ENCODE measurements at regions not wholly inside any gene's neighbourhood (a gene's known extent, or its start where the extent isn't known, plus 50 kb on each side); places are given as distances from the start of the nearest gene placed in this dataset.

- Mint-ChIP-seq H3K4me1 (ENCODE audit: low read depth) (no peaks in the 10 kb centered on the region), H3K27ac (no peak overlapping the region), H3K4me3 (no peak overlapping the region), H3K36me3 (no peaks in the 10 kb centered on the region), H3K9me3 (ENCODE audit: low read depth) (no peaks in the 10 kb centered on the region), H3K27me3 (peaks cover 2% of the 10 kb centered on the region)
Observed at GRCh38 chr15:62553911-62554563, 389.0 kb upstream of the C2CD4B start.

DNA sequence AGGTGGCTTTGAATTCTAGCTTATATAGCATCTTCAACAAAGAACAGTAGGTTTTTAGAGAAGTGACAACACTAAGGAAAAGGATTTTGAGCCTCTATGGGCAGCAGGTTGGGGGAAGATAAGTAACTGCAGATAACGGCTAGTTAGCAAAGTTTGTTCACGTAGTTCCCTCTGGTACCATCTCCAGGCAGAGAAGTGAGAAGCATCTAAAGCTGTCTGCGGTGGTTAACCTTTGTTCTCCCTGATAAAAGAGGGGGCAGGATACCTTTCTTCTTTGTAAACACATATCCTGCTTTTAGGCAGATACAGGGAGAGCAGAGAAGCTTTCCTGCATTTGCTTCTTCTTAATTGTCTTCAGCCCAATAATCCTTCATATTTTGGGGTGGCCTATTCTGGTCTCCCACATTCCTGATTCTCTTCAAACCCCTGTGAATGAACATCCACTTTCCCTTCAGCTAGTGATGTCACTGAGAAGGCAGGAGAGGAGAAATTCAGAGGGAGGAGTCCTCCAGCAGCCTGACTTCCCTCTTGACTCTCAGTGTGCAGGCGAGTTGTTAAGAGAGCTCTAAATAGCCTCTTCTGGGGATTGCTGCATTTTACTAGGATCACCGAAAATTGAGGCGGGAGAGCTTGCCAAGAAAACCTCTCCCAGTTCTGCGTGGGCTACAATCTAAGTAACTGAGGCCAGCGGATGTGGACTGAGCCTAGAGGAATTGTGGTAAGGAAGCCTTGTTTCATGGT, 393.7 kb upstream of the C2CD4B start:
- H3K4me1 Mint-ChIP-seq (ENCODE audit: low read depth), result no peaks in the 10 kb centered on the region
- H3K4me3 Mint-ChIP-seq, result no peak overlapping the region
- no peaks in the 10 kb centered on the region for H3K36me3 Mint-ChIP-seq
- no peaks in the 10 kb centered on the region for H3K9me3 Mint-ChIP-seq (ENCODE audit: low read depth)
- H3K27me3 Mint-ChIP-seq, result peaks cover 3% of the 10 kb centered on the region
- no peak overlapping the region for H3K27ac Mint-ChIP-seq

DNA sequence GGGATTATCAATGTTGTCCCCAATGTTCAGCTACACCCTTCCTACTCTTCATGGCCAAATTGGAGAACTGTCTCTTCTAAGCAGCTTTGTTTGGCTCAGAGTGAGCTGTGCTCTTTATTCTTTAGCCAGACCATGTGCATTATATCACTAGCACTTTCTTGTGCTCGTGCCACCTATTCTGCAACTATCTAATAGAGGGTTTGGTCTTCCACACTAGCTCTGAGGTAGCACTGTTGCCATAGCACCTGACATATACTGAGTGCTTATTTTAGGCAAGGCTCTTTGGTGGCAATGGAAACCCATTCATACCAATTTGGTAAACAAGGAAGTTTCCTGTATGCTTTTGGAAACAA, 394.3 kb upstream of the C2CD4B start:
- Mint-ChIP-seq H3K27me3 (peaks cover 3% of the 10 kb centered on the region), H3K27ac (no peak overlapping the region), H3K36me3 (no peaks in the 10 kb centered on the region), H3K4me1 (ENCODE audit: low read depth) (no peaks in the 10 kb centered on the region), H3K4me3 (no peak overlapping the region), H3K9me3 (ENCODE audit: low read depth) (no peaks in the 10 kb centered on the region)

DNA sequence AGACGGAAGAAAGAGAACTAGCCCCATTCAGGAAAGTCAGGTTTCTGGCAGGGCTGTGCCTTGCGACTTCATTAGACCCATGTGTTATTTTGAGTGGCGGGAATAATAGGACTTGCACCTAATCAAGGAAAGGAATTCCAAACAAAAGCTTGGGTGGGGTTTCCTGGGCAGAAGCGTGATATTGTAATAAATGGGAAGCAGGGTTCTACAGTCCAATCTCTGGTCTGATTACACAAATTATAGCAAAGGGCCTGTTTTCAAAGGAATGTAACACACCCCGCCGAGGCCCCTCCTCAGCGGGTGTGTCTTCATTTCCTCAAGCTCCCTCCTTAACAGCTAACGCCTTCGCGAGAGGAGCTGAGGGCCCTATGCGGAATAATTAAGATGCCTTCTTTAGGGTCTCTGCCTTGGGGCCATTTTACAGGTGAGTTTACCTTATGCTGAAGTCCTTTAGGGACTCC, 396.0 kb upstream of the C2CD4B start:
- Mint-ChIP-seq H3K4me3 (no peak overlapping the region), H3K27me3 (peaks cover 4% of the 10 kb centered on the region), H3K36me3 (no peaks in the 10 kb centered on the region), H3K9me3 (ENCODE audit: low read depth) (no peaks in the 10 kb centered on the region), H3K4me1 (ENCODE audit: low read depth) (no peaks in the 10 kb centered on the region), H3K27ac (no peak overlapping the region)

DNA sequence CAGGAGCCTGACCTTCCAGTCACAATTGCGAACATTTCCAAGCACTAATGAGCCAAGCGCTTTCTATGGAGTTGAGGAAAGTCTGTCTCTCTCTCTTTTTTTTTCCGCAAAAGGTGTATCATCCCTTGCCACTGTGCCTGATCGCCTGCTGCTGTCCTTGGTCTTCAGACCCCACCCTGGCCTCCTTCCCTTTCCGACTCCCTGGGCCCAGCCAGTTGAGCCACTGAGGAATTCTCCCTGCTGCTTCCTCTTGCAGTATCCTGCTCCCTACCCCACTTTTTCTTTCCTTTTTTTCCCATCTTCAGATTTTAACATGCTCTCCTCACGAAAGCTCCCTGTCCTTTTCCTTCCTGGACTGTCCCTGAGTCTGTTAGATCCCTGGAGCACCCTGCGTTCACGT, 396.5 kb upstream of the C2CD4B start:
- Mint-ChIP-seq H3K27me3 (peaks cover 4% of the 10 kb centered on the region), H3K27ac (no peak overlapping the region)

GRCh38 chr15:62564886-62565633, 400.0 kb upstream of the C2CD4B start:
- Mint-ChIP-seq H3K27me3 (peaks cover 4% of the 10 kb centered on the region), H3K36me3 (no peaks in the 10 kb centered on the region), H3K27ac (no peak overlapping the region), H3K4me3 (no peak overlapping the region), H3K4me1 (ENCODE audit: low read depth) (no peaks in the 10 kb centered on the region), H3K9me3 (ENCODE audit: low read depth) (no peaks in the 10 kb centered on the region)

More for the DNA sequence above, 396.5 kb upstream of the C2CD4B start:
- no peaks in the 10 kb centered on the region for H3K4me1 Mint-ChIP-seq (ENCODE audit: low read depth)
- no peaks in the 10 kb centered on the region for H3K36me3 Mint-ChIP-seq
- no peaks in the 10 kb centered on the region for H3K9me3 Mint-ChIP-seq (ENCODE audit: low read depth)
- H3K4me3 Mint-ChIP-seq, result no peak overlapping the region

- Mint-ChIP-seq H3K9me3 (ENCODE audit: low read depth) (no peaks in the 10 kb centered on the region), H3K4me1 (ENCODE audit: low read depth) (no peaks in the 10 kb centered on the region), H3K27me3 (peaks cover 4% of the 10 kb centered on the region), H3K27ac (no peak overlapping the region), H3K4me3 (no peak overlapping the region), H3K36me3 (no peaks in the 10 kb centered on the region)
Observed at GRCh38 chr15:62565634-62566026, 400.5 kb upstream of the C2CD4B start.

DNA sequence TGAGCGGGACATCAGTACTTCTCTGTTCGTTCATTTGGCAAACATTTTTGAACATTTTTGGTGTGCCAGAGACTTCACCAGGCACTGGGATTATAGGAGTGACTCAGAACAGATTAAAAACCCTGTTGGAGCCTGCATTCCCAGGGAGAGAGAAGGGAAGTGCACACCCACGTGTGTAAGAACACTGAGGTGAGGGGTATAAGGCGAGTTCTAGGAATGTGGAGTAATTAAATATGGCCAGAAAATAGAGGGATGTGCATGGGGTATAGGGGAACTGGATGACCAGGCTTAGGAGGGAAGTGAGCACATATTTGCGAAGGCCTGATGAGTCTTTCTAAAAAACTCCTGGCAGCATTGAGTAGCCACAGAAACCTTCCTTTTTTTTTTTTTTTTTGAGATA, 401.2 kb upstream of the C2CD4B start:
- Mint-ChIP-seq H3K9me3 (ENCODE audit: low read depth) (no peaks in the 10 kb centered on the region), H3K4me1 (ENCODE audit: low read depth) (no peaks in the 10 kb centered on the region), H3K4me3 (no peak overlapping the region), H3K36me3 (no peaks in the 10 kb centered on the region), H3K27me3 (peaks cover 4% of the 10 kb centered on the region), H3K27ac (no peak overlapping the region)

GRCh38 chr15:62567501-62567900, 402.4 kb upstream of the C2CD4B start:
- Mint-ChIP-seq H3K4me3 (no peak overlapping the region), H3K36me3 (no peaks in the 10 kb centered on the region), H3K27ac (no peak overlapping the region), H3K27me3 (peaks cover 3% of the 10 kb centered on the region), H3K4me1 (ENCODE audit: low read depth) (no peaks in the 10 kb centered on the region), H3K9me3 (ENCODE audit: low read depth) (no peaks in the 10 kb centered on the region)

- H3K27ac Mint-ChIP-seq, result no peak overlapping the region
- H3K36me3 Mint-ChIP-seq, result no peaks in the 10 kb centered on the region
- H3K27me3 Mint-ChIP-seq, result peaks cover 3% of the 10 kb centered on the region
- no peak overlapping the region for H3K4me3 Mint-ChIP-seq
- no peaks in the 10 kb centered on the region for H3K4me1 Mint-ChIP-seq (ENCODE audit: low read depth)
- no peaks in the 10 kb centered on the region for H3K9me3 Mint-ChIP-seq (ENCODE audit: low read depth)
Observed at GRCh38 chr15:62568004-62568403, 402.9 kb upstream of the C2CD4B start.

- H3K4me1 Mint-ChIP-seq (ENCODE audit: low read depth), result no peaks in the 10 kb centered on the region
- H3K9me3 Mint-ChIP-seq (ENCODE audit: low read depth), result no peaks in the 10 kb centered on the region
- peaks cover 1% of the 10 kb centered on the region for H3K27me3 Mint-ChIP-seq
- no peak overlapping the region for H3K4me3 Mint-ChIP-seq
- no peaks in the 10 kb centered on the region for H3K36me3 Mint-ChIP-seq
- H3K27ac Mint-ChIP-seq, result no peak overlapping the region
Observed at GRCh38 chr15:62568702-62569101, 403.6 kb upstream of the C2CD4B start.

- H3K27ac Mint-ChIP-seq, result no peak overlapping the region
- H3K4me1 Mint-ChIP-seq (ENCODE audit: low read depth), result no peaks in the 10 kb centered on the region
- no peaks in the 10 kb centered on the region for H3K36me3 Mint-ChIP-seq
- H3K4me3 Mint-ChIP-seq, result no peak overlapping the region
- H3K27me3 Mint-ChIP-seq, result peaks cover 1% of the 10 kb centered on the region
- H3K9me3 Mint-ChIP-seq (ENCODE audit: low read depth), result no peaks in the 10 kb centered on the region
Observed at GRCh38 chr15:62569460-62570404, 404.6 kb upstream of the C2CD4B start.

- Mint-ChIP-seq H3K4me1 (ENCODE audit: low read depth) (no peaks in the 10 kb centered on the region), H3K9me3 (ENCODE audit: low read depth) (no peaks in the 10 kb centered on the region), H3K4me3 (no peak overlapping the region), H3K27me3 (no peaks in the 10 kb centered on the region), H3K27ac (no peak overlapping the region), H3K36me3 (no peaks in the 10 kb centered on the region)
Observed at GRCh38 chr15:62570405-62570783, 405.3 kb upstream of the C2CD4B start.

- Mint-ChIP-seq H3K36me3 (no peaks in the 10 kb centered on the region), H3K27me3 (no peaks in the 10 kb centered on the region), H3K4me3 (no peak overlapping the region), H3K4me1 (ENCODE audit: low read depth) (no peaks in the 10 kb centered on the region), H3K27ac (no peak overlapping the region), H3K9me3 (ENCODE audit: low read depth) (no peaks in the 10 kb centered on the region)
Observed at GRCh38 chr15:62571072-62571471, 406.0 kb upstream of the C2CD4B start.

All from activated naive CD8-positive, alpha-beta T cell (primary cell).